MM.1S (cell line): ENCODE measurements at regions not wholly inside any gene's neighbourhood (a gene's known extent, or its start where the extent isn't known, plus 50 kb on each side); places are given as distances from the start of the nearest gene placed in this dataset.

Source experiments
- EZH2 ChIP-seq: fragments of 300-600 bp; sonication (generic); optimal IDR thresholded peaks from 2 replicates; pipeline ENCODE3; 2017; ENCODE audit warnings: low read depth, mild to moderate bottlenecking, antibody characterized with exemption, low read length, mixed read lengths
- EZH2phosphoT487 ChIP-seq: fragments of 300-600 bp; sonication (generic); IDR thresholded peaks from 2 replicates; pipeline ENCODE4 v1.6.1; 2018; ENCODE audit warnings: antibody characterized with exemption, low read length
- TF ChIP-seq, protein P1 (sequence below): fragments of 300-600 bp; sonication (generic); IDR thresholded peaks from 2 replicates; pipeline ENCODE4 v1.5.1; 2016; ENCODE audit warnings: antibody characterized with exemption, low read length, mixed read lengths

DNA sequence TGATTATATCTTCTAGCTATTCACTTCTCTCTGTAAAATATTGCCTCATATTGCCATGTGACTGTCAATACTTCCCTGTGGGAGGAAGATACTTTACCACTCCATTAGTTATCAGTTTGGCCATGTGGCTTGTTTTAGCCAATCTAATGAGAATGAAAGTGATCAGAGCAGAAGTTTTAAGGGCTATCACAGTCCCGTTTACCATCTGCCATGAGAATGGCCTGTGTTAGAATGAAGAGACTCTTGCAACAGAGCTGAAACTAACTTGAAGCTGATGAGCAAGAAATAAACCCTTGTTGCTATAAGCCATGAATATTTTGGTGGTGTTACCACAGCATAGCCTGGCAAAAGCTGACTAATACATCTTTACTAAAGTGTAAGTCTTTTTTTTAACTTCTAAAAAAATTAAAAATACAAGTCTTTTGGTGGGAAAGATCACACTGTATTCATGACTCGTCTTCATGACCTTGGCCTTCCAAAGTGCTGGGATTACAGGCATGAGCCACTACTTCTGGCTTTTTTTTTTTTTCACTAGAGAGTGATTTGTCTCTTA lies 68.0 kb upstream of the CTNNA1 start:
- TF ChIP-seq, protein P1, sequence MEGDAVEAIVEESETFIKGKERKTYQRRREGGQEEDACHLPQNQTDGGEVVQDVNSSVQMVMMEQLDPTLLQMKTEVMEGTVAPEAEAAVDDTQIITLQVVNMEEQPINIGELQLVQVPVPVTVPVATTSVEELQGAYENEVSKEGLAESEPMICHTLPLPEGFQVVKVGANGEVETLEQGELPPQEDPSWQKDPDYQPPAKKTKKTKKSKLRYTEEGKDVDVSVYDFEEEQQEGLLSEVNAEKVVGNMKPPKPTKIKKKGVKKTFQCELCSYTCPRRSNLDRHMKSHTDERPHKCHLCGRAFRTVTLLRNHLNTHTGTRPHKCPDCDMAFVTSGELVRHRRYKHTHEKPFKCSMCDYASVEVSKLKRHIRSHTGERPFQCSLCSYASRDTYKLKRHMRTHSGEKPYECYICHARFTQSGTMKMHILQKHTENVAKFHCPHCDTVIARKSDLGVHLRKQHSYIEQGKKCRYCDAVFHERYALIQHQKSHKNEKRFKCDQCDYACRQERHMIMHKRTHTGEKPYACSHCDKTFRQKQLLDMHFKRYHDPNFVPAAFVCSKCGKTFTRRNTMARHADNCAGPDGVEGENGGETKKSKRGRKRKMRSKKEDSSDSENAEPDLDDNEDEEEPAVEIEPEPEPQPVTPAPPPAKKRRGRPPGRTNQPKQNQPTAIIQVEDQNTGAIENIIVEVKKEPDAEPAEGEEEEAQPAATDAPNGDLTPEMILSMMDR = no peak
- no peak for TF ChIP-seq EZH2phosphoT487
- no peak for TF ChIP-seq EZH2
